H1 (cell line): ENCODE measurements at regions not wholly inside any gene's neighbourhood (a gene's known extent, or its start where the extent isn't known, plus 50 kb on each side); places are given as distances from the start of the nearest gene placed in this dataset.

ENCODE experiments used
- CTCF ChIA-PET: fragments of 300-600 bp; sonication (Branson Sonifier 250); formaldehyde crosslinking; loops from one replicate; lab custom pipeline; 2021; ENCODE audit not compliant: partially characterized antibody; lab: Charles Lee
- POLR2A ChIA-PET: fragments of 300-600 bp; sonication (Branson Sonifier 250); formaldehyde crosslinking; loops from one replicate; lab custom pipeline; 2021; ENCODE audit warnings: inconsistent platforms; ENCODE audit not compliant: partially characterized antibody; lab: Charles Lee
- DNase-seq, 2 experiments: peaks; one replicate each; pipeline versions ENCODE4 v3.0.0 to v3.0.0-alpha.2; 2010 to 2022; ENCODE audit warnings: low spot score in 2 of 2, low read depth in 1 of 2, mixed read lengths in 1 of 2
- FAIRE-seq: peaks from 2 replicates; lab custom pipeline; 2011; peaks lifted over from hg19 to GRCh38; lab: Jason Lieb, UNC
- H2AFZ ChIP-seq: 2 replicates; pipeline ENCODE4 v1.8.1; 2012; ENCODE audit warnings: low read length, inconsistent platforms
- H2AK5ac ChIP-seq: 2 replicates; pipeline ENCODE4 v1.6.1; 2013; ENCODE audit warnings: low read depth, low read length
- H2BK120ac ChIP-seq: replicated peaks from 2 replicates; pipeline ENCODE3; 2013; ENCODE audit warnings: low read depth, low read length, inconsistent platforms
- H2BK12ac ChIP-seq: 2 replicates; pipeline ENCODE4 v1.6.1; 2013; ENCODE audit warnings: low read depth, low read length
- H2BK15ac ChIP-seq: 2 replicates; pipeline ENCODE4 v1.6.1; 2013; ENCODE audit warnings: low read length
- H2BK20ac ChIP-seq: 2 replicates; pipeline ENCODE4 v1.6.1; 2013; ENCODE audit warnings: low read length
- H2BK5ac ChIP-seq: 2 replicates; pipeline ENCODE4 v1.6.1; 2013; ENCODE audit warnings: low read depth, low read length
- H3K14ac ChIP-seq: 2 replicates; pipeline ENCODE4 v1.6.1; 2013; ENCODE audit warnings: inconsistent platforms; ENCODE audit not compliant: insufficient read length
- H3K18ac ChIP-seq: 2 replicates; pipeline ENCODE4 v1.6.1; 2013; ENCODE audit warnings: low read length; ENCODE audit errors: extremely low read depth
- H3K23ac ChIP-seq: 2 replicates; pipeline ENCODE4 v1.6.1; 2013; ENCODE audit warnings: inconsistent platforms; ENCODE audit not compliant: insufficient read length
- H3K23me2 ChIP-seq: 2 replicates; pipeline ENCODE4 v1.6.1; 2013; ENCODE audit warnings: low read depth, low read length
- H3K27ac ChIP-seq: 2 replicates; pipeline ENCODE4 v1.6.1; 2011; ENCODE audit warnings: low read depth, low read length, inconsistent platforms
- H3K27me3 ChIP-seq, 4 experiments: replicated peaks in 1 of 4; 1 replicate in 1 of 4; 2 replicates in 3 of 4; pipeline versions ENCODE4 v1.6.1 to v1.8.1; 2011 to 2013; ENCODE audit warnings: low read length in 3 of 4, mild to moderate bottlenecking in 3 of 4, inconsistent platforms in 2 of 4, mixed read lengths in 2 of 4, moderate library complexity in 1 of 4; ENCODE audit not compliant: control insufficient read depth in 3 of 4, insufficient read depth in 3 of 4; ENCODE audit errors: extremely low read depth in 1 of 4
- H3K36me3 ChIP-seq, 4 experiments: 2 replicates each; pipeline versions ENCODE4 v1.6.1 to v1.8.1; 2011 to 2013; ENCODE audit warnings: mild to moderate bottlenecking in 4 of 4, low read length in 3 of 4, moderate library complexity in 2 of 4, control low read depth in 1 of 4, inconsistent platforms in 1 of 4; ENCODE audit not compliant: insufficient read depth in 4 of 4, control insufficient read depth in 2 of 4
- H3K4ac ChIP-seq: replicated peaks from 2 replicates; pipeline ENCODE3; 2013; ENCODE audit warnings: low read length, low read depth, mixed read lengths, inconsistent platforms; ENCODE audit not compliant: insufficient read length
- H3K4me1 ChIP-seq, 4 experiments: replicated peaks in 1 of 4; 1 replicate in 1 of 4; 2 replicates in 3 of 4; pipeline versions ENCODE4 v1.6.1 to v1.8.1; 2011 to 2013; ENCODE audit warnings: low read length in 3 of 4, inconsistent platforms in 2 of 4, mixed read lengths in 1 of 4; ENCODE audit not compliant: insufficient read depth in 4 of 4, control insufficient read depth in 3 of 4
- H3K4me2 ChIP-seq, 2 experiments: 2 replicates each; pipeline versions ENCODE4 v1.6.1 to v1.8.1; 2011 to 2013; ENCODE audit warnings: low read depth in 2 of 2, low read length in 2 of 2, control low read depth in 1 of 2, inconsistent platforms in 1 of 2, mild to moderate bottlenecking in 1 of 2; ENCODE audit not compliant: insufficient read depth in 1 of 2
- H3K4me3 ChIP-seq, 4 experiments: fragments of 200-600, 300-600 bp in 1 of 4; sonication (generic), shearing (Covaris generic), sonication (Bioruptor Twin) in 1 of 4; 2 replicates each; pipeline versions ENCODE4 v1.5.1 to v1.8.1; 2011 to 2016; ENCODE audit warnings: low read length in 4 of 4, low read depth in 3 of 4, control low read depth in 2 of 4, inconsistent platforms in 2 of 4, mild to moderate bottlenecking in 2 of 4, mixed read lengths in 1 of 4, moderate library complexity in 1 of 4; ENCODE audit not compliant: insufficient read depth in 2 of 4; ENCODE audit errors: extremely low read depth in 1 of 4
- H3K56ac ChIP-seq: replicated peaks from 2 replicates; pipeline ENCODE3; 2013; ENCODE audit warnings: low read depth, mild to moderate bottlenecking, mixed read lengths, low read length, inconsistent platforms; ENCODE audit not compliant: insufficient read length
- H3K79me1 ChIP-seq: 2 replicates; pipeline ENCODE4 v1.6.1; 2013; ENCODE audit warnings: low read depth, low read length, control low read depth
- H3K79me2 ChIP-seq, 2 experiments: 2 replicates each; pipeline versions ENCODE4 v1.6.1 to v1.8.1; 2012 to 2013; ENCODE audit warnings: low read length in 2 of 2, mild to moderate bottlenecking in 2 of 2, inconsistent platforms in 1 of 2; ENCODE audit not compliant: insufficient read depth in 2 of 2, control insufficient read depth in 1 of 2
- H3K9ac ChIP-seq, 4 experiments: replicated peaks in 1 of 4; 1 replicate in 1 of 4; 2 replicates in 3 of 4; pipeline versions ENCODE4 v1.6.1 to v1.8.1; 2011 to 2013; ENCODE audit warnings: low read depth in 3 of 4, low read length in 3 of 4, control low read depth in 2 of 4, mild to moderate bottlenecking in 2 of 4, moderate library complexity in 2 of 4, inconsistent platforms in 1 of 4; ENCODE audit errors: extremely low read depth in 1 of 4
- H3K9me3 ChIP-seq, 2 experiments: 2 replicates each; pipeline versions ENCODE4 v1.6.1 to v1.8.1; 2012 to 2013; ENCODE audit warnings: mild to moderate bottlenecking in 2 of 2, moderate library complexity in 2 of 2, control low read depth in 1 of 2, inconsistent platforms in 1 of 2, low read depth in 1 of 2, low read length in 1 of 2, mixed read lengths in 1 of 2; ENCODE audit not compliant: insufficient read depth in 2 of 2
- H4K20me1 ChIP-seq, 2 experiments: replicated peaks in 1 of 2; 2 replicates each; pipeline versions ENCODE3 to v1.8.1; 2011 to 2013; ENCODE audit warnings: inconsistent platforms in 2 of 2, low read length in 2 of 2, mild to moderate bottlenecking in 1 of 2; ENCODE audit not compliant: insufficient read depth in 2 of 2, control insufficient read depth in 1 of 2
- H4K5ac ChIP-seq: 2 replicates; pipeline ENCODE4 v1.6.1; 2013; ENCODE audit warnings: low read length, low read depth, mixed read lengths, inconsistent platforms; ENCODE audit not compliant: insufficient read length
- H4K8ac ChIP-seq: 2 replicates; pipeline ENCODE4 v1.8.0; 2013; ENCODE audit warnings: mild to moderate bottlenecking, moderate library complexity, low read length, inconsistent platforms; ENCODE audit not compliant: insufficient read depth; ENCODE audit errors: extremely low read depth
- H4K91ac ChIP-seq: replicated peaks from 2 replicates; pipeline ENCODE3; 2013; ENCODE audit warnings: low read length, mixed read lengths, inconsistent platforms; ENCODE audit not compliant: insufficient read length
- EP300 ChIP-seq, 2 experiments: IDR thresholded peaks; 1 replicate in 1 of 2; 2 replicates in 1 of 2; pipeline ENCODE4 v1.6.1; 2011 to 2012; ENCODE audit warnings: low read depth in 2 of 2, low read length in 2 of 2, mild to moderate bottlenecking in 2 of 2, borderline replicate concordance in 1 of 2, inconsistent platforms in 1 of 2, moderate library complexity in 1 of 2
- KDM5A ChIP-seq: fragments of 200-600 bp; IDR thresholded peaks from 2 replicates; pipeline ENCODE4 v1.7.1; 2012; ENCODE audit warnings: mild to moderate bottlenecking, low read length, inconsistent platforms, mixed read lengths
- NANOG ChIP-seq: IDR thresholded peaks from 2 replicates; pipeline ENCODE4 v1.6.1; 2011; ENCODE audit warnings: low read length, low read depth, mild to moderate bottlenecking, inconsistent platforms; ENCODE audit not compliant: insufficient read depth, poor library complexity, severe bottlenecking
- NRF1 ChIP-seq: IDR thresholded peaks from 2 replicates; pipeline ENCODE4 v1.6.1; 2011; ENCODE audit warnings: mild to moderate bottlenecking, low read depth, low read length, improper control_type of control experiment
- WGBS, 2 experiments: shearing (Covaris generic) in 1 of 2; methylation state at CpG; one replicate each; pipeline versions ENCODE4 v1.1.6 to v1.1.7; 2013 to 2015; ENCODE audit warnings: low lambda C conversion rate in 2 of 2, mixed read lengths in 2 of 2, inconsistent platforms in 1 of 2, low coverage in 1 of 2, missing lambda C conversion rate in 1 of 2; ENCODE audit not compliant: insufficient replicate concordance in 2 of 2, insufficient coverage in 1 of 2, insufficient read length in 1 of 2; ENCODE audit errors: extremely low coverage in 1 of 2, missing lambda C conversion rate in 1 of 2; 5-methylcytosine and 5-hydroxymethylcytosine counted together

DNA sequence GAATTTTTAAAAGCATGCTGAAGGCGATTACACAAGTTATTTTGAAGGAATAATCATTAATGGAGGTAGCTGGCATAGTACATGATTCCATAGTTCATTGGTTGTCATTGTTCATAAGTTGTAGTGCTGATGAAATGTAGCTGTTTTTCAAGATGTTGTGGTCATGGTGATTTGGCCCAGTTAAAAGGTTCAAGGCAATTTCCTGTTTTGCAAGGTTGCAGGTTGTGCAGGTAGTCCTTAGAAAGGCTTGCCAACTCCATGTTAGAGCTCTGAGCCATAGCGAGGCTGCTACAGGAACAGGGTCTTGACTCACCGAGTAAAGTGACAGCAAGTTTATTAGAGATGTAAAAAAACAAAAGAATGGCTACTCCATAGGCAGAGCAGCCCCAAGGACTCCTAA lies 95.8 kb upstream of the CHORDC1 start:
- Histone ChIP-seq H4K91ac (no peak overlapping the region), H4K5ac (no peak overlapping the region), H3K4me2 (no peak overlapping the region), H4K8ac (no peak overlapping the region), H3K27ac (no peak overlapping the region), H3K23me2 (no peaks in the 10 kb centered on the region), H3K23ac (no peak overlapping the region), H3K4me3 (no peak overlapping the region), H3K27me3 (no peaks in the 10 kb centered on the region), H3K9ac (no peak overlapping the region), H4K20me1 (no peaks in the 10 kb centered on the region), H2AFZ (no peak overlapping the region), H3K14ac (no peak overlapping the region), H3K18ac (no peak overlapping the region), H3K79me1 (no peaks in the 10 kb centered on the region), H2BK5ac (no peak overlapping the region), H3K4me1 (no peaks in the 10 kb centered on the region), H2BK20ac (no peak overlapping the region), H3K56ac (no peak overlapping the region), H2AK5ac (no peak overlapping the region), H3K4ac (no peak overlapping the region), H3K79me2 (no peaks in the 10 kb centered on the region), H2BK15ac (no peak overlapping the region), H3K9me3 (peaks cover 0 to 6% of the 10 kb centered on the region in 2 experiments; a peak in 2 of 4 replicates), H3K36me3 (no peaks in the 10 kb centered on the region), H2BK12ac (no peak overlapping the region), H2BK120ac (no peak overlapping the region)
- TF ChIP-seq KDM5A (no peak), NRF1 (no peak), EP300 (IDR thresholded peaks at IDR 0.05; ENCODE audit: borderline replicate concordance in 1 of 2, low read depth in 2 of 2, low read length in 2 of 2) (no peak), NANOG (no peak)
- POLR2A ChIA-PET = no interaction called here
- DNase-seq (no peak), FAIRE-seq (no peak)
- 92% methylated on average over 3 of the region's 3 CpGs; no CpG with 5 or more reads in 1 of the 2 experiments for WGBS, 2 experiments
- CTCF ChIA-PET = no interaction called here
